CD14-positive monocyte (primary cell): ENCODE measurements at regions not wholly inside any gene's neighbourhood (a gene's known extent, or its start where the extent isn't known, plus 50 kb on each side); places are given as distances from the start of the nearest gene placed in this dataset.
"Not testable (repeated sequence)": the region's sequence is repeated elsewhere in the genome, so short reads cannot be mapped to it uniquely, and the experiment has no call there.

Experiments
- DNase-seq, 3 donors: peaks; one replicate each; pipeline ENCODE4 v3.0.0-alpha.2; 2011 to 2022
- H2AFZ ChIP-seq: 2 replicates; pipeline ENCODE4 v1.6.0; 2012; ENCODE audit warnings: mild to moderate bottlenecking, low read depth, low read length, inconsistent platforms; ENCODE audit not compliant: insufficient read depth, poor library complexity, severe bottlenecking
- H3K27ac ChIP-seq, 2 donors: 1 replicate in 1 of 2; 2 replicates in 1 of 2; pipeline ENCODE4 v1.5.1; 2012 to 2013; ENCODE audit warnings: low read length in 2 of 2, control low read depth in 1 of 2, inconsistent platforms in 1 of 2, low read depth in 1 of 2, mild to moderate bottlenecking in 1 of 2
- H3K27me3 ChIP-seq, 2 donors: one replicate each; pipeline versions ENCODE4 v1.6.0 to v1.6.1; 2011 to 2013; ENCODE audit warnings: low read length in 2 of 2; ENCODE audit not compliant: control insufficient read depth in 2 of 2, insufficient read depth in 2 of 2
- H3K36me3 ChIP-seq, 2 donors: replicated peaks in 1 of 2; 1 replicate in 1 of 2; 2 replicates in 1 of 2; pipeline versions ENCODE4 v1.5.1 to v1.6.1; 2012 to 2013; ENCODE audit warnings: low read length in 2 of 2, control low read depth in 1 of 2, inconsistent platforms in 1 of 2, mild to moderate bottlenecking in 1 of 2; ENCODE audit not compliant: insufficient read depth in 2 of 2, control insufficient read depth in 1 of 2
- H3K4me1 ChIP-seq, 2 donors: 1 replicate in 1 of 2; 2 replicates in 1 of 2; pipeline versions ENCODE4 v1.5.1 to v1.6.1; 2012 to 2013; ENCODE audit warnings: low read length in 2 of 2, control low read depth in 1 of 2, inconsistent platforms in 1 of 2, mild to moderate bottlenecking in 1 of 2, moderate library complexity in 1 of 2; ENCODE audit not compliant: insufficient read depth in 2 of 2, control insufficient read depth in 1 of 2
- H3K4me2 ChIP-seq: replicated peaks from 2 replicates; pipeline ENCODE3; 2012; ENCODE audit warnings: low read length, moderate library complexity, mild to moderate bottlenecking; ENCODE audit not compliant: poor library complexity, severe bottlenecking; ENCODE audit errors: extremely low read depth
- H3K4me3 ChIP-seq, 3 experiments: fragments of 200-600 bp in 1 of 3; sonication (generic) in 1 of 3; replicated peaks in 1 of 3; 1 replicate in 2 of 3; 2 replicates in 1 of 3; pipeline ENCODE4 v1.5.1; 2011 to 2013; ENCODE audit warnings: low read length in 3 of 3, mild to moderate bottlenecking in 3 of 3, control low read depth in 2 of 3, low read depth in 2 of 3, inconsistent platforms in 1 of 3, moderate library complexity in 1 of 3
- H3K79me2 ChIP-seq: 2 replicates; pipeline ENCODE4 v1.6.0; 2012; ENCODE audit warnings: mild to moderate bottlenecking, control low read depth, inconsistent platforms, low read length, moderate library complexity; ENCODE audit not compliant: insufficient read depth
- H3K9ac ChIP-seq: 2 replicates; pipeline ENCODE4 v1.6.0; 2017; ENCODE audit warnings: low read length, mild to moderate bottlenecking; ENCODE audit not compliant: insufficient read depth, poor library complexity, severe bottlenecking
- H3K9me3 ChIP-seq, 2 donors: replicated peaks in 1 of 2; 1 replicate in 1 of 2; 2 replicates in 1 of 2; pipeline versions ENCODE4 v1.5.1 to v1.6.1; 2012 to 2013; ENCODE audit warnings: low read length in 2 of 2, control low read depth in 1 of 2; ENCODE audit not compliant: control insufficient read depth in 1 of 2, insufficient read depth in 1 of 2
- H4K20me1 ChIP-seq: 2 replicates; pipeline ENCODE4 v1.6.0; 2012; ENCODE audit warnings: mild to moderate bottlenecking, low read length, control low read depth, moderate library complexity; ENCODE audit not compliant: insufficient read depth
- H3K27ac Mint-ChIP-seq, 7 donors: one replicate each; pipeline ENCODE4 v1.8.0; 2020; ENCODE audit warnings: mild to moderate bottlenecking in 7 of 7, mixed read lengths in 7 of 7, moderate library complexity in 6 of 7, inconsistent platforms in 2 of 7
- H3K27me3 Mint-ChIP-seq, 3 donors: one replicate each; pipeline ENCODE4 v1.8.0; 2021 to 2022; ENCODE audit warnings: low read depth in 3 of 3, mild to moderate bottlenecking in 3 of 3, mixed read lengths in 3 of 3, moderate library complexity in 3 of 3, inconsistent platforms in 1 of 3
- H3K36me3 Mint-ChIP-seq, 2 donors: one replicate each; pipeline ENCODE4 v1.8.0; 2020; ENCODE audit warnings: mixed read lengths in 2 of 2, inconsistent platforms in 1 of 2, mild to moderate bottlenecking in 1 of 2
- H3K4me1 Mint-ChIP-seq: one replicate; pipeline ENCODE4 v1.8.0; 2020; ENCODE audit warnings: mild to moderate bottlenecking, mixed read lengths
- H3K4me3 Mint-ChIP-seq, 2 donors: one replicate each; pipeline ENCODE4 v1.8.0; 2020; ENCODE audit warnings: mild to moderate bottlenecking in 2 of 2, mixed read lengths in 2 of 2, moderate library complexity in 1 of 2
- H3K9me3 Mint-ChIP-seq, 7 donors: one replicate each; pipeline ENCODE4 v1.8.0; 2020 to 2022; ENCODE audit warnings: mixed read lengths in 7 of 7, mild to moderate bottlenecking in 6 of 7, moderate library complexity in 6 of 7, inconsistent platforms in 2 of 7
- WGBS: methylation state at CpG from one replicate; pipeline ENCODE4 v1.1.5; 2013; ENCODE audit warnings: missing lambda C conversion rate; ENCODE audit not compliant: insufficient coverage; 5-methylcytosine and 5-hydroxymethylcytosine counted together
- intact Hi-C, 2 donors: fragments of 100-400 bp; cut with micrococcal nuclease; formaldehyde crosslinking; loops; one replicate each; pipeline versions ENCODE4 v1.15.0 to v1.15.1; 2023
- TF ChIP-seq, protein P1 (sequence below): fragments of 200-600 bp; IDR thresholded peaks from one replicate; pipeline ENCODE4 v1.8.0; 2022; ENCODE audit warnings: antibody characterized with exemption, mild to moderate bottlenecking

DNA sequence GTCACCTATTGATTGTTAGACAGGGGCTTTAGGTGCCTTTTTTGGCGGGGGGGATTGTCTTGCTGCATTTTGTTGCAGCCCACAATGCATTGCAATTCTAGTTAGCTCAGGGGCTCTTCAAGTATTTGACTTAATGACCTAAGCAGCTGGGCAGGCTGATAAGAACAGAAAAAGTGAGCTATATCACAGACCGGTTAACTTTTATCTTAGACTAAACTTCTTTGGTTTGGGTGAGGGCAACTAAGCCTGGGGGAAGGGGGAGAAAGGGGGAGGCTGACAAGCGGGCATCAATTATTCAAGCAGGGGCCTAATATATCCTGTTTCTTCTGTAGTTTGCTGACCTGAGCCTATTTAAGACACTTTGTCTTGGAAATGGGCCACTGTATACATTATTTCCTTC is 66.0 kb upstream of the GPR6 start:
- H3K27ac Mint-ChIP-seq: peak overlapping the region in 1 of 7 donors; percentile 35
- peaks cover 4% of the 10 kb centered on the region for H3K4me1 Mint-ChIP-seq
- Histone ChIP-seq H3K4me2 (no peak overlapping the region), H3K36me3 (no peaks in the 10 kb centered on the region), H3K4me1 (no peaks in the 10 kb centered on the region), H3K4me3 (no peak overlapping the region), H4K20me1 (no peaks in the 10 kb centered on the region), H3K27ac (no peak overlapping the region), H2AFZ (no peak overlapping the region), H3K9ac (no peak overlapping the region), H3K27me3 (no peaks in the 10 kb centered on the region), H3K9me3 (no peaks in the 10 kb centered on the region), H3K79me2 (no peaks in the 10 kb centered on the region)
- no peak overlapping the region for H3K4me3 Mint-ChIP-seq
- H3K36me3 Mint-ChIP-seq: no peaks in the 10 kb centered on the region
- intact Hi-C loops: no loop called here
- DNase-seq: no peak
- H3K27me3 Mint-ChIP-seq: peaks cover 0 to 5% (median 0%) of the 10 kb centered on the region in 3 donors
- H3K9me3 Mint-ChIP-seq: peaks cover 0 to 6% (median 4%) of the 10 kb centered on the region in 7 donors
- whole genome bisulfite sequencing: no CpG with 5 or more reads among the region's 3 CpGs
- TF ChIP-seq, protein P1, sequence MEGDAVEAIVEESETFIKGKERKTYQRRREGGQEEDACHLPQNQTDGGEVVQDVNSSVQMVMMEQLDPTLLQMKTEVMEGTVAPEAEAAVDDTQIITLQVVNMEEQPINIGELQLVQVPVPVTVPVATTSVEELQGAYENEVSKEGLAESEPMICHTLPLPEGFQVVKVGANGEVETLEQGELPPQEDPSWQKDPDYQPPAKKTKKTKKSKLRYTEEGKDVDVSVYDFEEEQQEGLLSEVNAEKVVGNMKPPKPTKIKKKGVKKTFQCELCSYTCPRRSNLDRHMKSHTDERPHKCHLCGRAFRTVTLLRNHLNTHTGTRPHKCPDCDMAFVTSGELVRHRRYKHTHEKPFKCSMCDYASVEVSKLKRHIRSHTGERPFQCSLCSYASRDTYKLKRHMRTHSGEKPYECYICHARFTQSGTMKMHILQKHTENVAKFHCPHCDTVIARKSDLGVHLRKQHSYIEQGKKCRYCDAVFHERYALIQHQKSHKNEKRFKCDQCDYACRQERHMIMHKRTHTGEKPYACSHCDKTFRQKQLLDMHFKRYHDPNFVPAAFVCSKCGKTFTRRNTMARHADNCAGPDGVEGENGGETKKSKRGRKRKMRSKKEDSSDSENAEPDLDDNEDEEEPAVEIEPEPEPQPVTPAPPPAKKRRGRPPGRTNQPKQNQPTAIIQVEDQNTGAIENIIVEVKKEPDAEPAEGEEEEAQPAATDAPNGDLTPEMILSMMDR: no peak

DNA sequence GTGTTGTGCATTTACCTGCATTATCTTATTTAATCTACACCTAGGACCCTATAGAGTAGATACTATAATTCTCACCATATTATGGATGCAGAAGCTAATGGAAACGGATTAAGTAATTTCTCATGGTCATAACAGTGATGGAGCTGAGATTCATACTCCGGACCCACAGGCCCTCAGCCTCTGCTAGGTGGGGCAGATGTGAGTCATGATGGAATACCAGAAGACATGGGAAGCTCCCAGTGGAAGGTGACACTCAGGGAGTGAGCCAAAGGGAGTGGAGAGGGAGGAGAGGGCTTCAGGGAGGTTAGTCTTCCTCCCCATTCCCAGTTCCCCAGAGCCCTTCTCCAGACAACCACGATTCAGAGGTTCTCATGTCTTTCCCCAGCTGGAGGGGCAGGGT is 65.2 kb upstream of the GPR6 start:
- intact Hi-C loops: no loop called here
- no peak overlapping the region for H3K4me2 ChIP-seq
- no peaks in the 10 kb centered on the region for H4K20me1 ChIP-seq
- no peak overlapping the region for H3K4me3 ChIP-seq
- no peak overlapping the region for H3K4me3 Mint-ChIP-seq
- no peaks in the 10 kb centered on the region for H3K27me3 ChIP-seq
- H3K79me2 ChIP-seq: no peaks in the 10 kb centered on the region
- TF ChIP-seq, protein P1: no peak
- H3K27me3 Mint-ChIP-seq: peaks cover 0 to 5% (median 0%) of the 10 kb centered on the region in 3 donors
- DNase-seq: no peak
- H3K9ac ChIP-seq: no peak overlapping the region
- WGBS: 100% methylated on average over 1 of the region's 3 CpGs
- no peaks in the 10 kb centered on the region for H3K36me3 Mint-ChIP-seq
- H3K9me3 ChIP-seq: no peaks in the 10 kb centered on the region
- no peaks in the 10 kb centered on the region for H3K4me1 ChIP-seq
- peaks cover 4% of the 10 kb centered on the region for H3K4me1 Mint-ChIP-seq
- no peak overlapping the region for H2AFZ ChIP-seq
- H3K27ac ChIP-seq: no peak overlapping the region
- no peaks in the 10 kb centered on the region for H3K36me3 ChIP-seq
- H3K9me3 Mint-ChIP-seq: peaks cover 0 to 6% (median 4%) of the 10 kb centered on the region in 7 donors
- no peak overlapping the region for H3K27ac Mint-ChIP-seq

DNA sequence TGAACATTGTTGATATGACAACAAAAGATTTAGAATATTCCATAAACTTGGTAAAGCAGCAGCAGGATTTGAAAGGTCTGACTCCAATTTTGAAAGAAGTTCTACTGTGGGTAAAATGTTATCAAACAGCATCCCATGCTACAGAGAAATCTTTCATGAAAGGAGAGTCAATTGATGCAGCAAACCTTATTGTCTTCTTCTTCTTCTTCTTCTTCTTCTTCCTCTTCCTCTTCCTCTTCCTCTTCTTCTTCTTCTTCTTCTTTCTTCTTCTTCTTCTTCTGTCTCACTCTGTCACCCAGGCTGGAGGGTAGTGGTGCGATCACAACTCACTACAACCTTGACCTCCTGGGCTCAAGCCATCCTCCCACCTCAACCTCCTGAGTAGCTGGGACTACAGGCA is 62.4 kb upstream of the GPR6 start:
- H3K27me3 ChIP-seq, H3K4me1 Mint-ChIP-seq, H3K27ac ChIP-seq, H3K9me3 Mint-ChIP-seq, H4K20me1 ChIP-seq, H3K9ac ChIP-seq, H3K4me1 ChIP-seq, H3K27me3 Mint-ChIP-seq, DNase-seq, H3K79me2 ChIP-seq, H3K36me3 ChIP-seq, H3K4me3 Mint-ChIP-seq, H3K9me3 ChIP-seq, H2AFZ ChIP-seq, H3K4me2 ChIP-seq, intact Hi-C loops, H3K4me3 ChIP-seq, H3K36me3 Mint-ChIP-seq: not testable (repeated sequence)
- H3K27ac Mint-ChIP-seq: peak overlapping the region in 1 of 7 donors; percentile 5
- WGBS: no CpG with 5 or more reads among the region's 1 CpG
